ENCODE measurements at regions not wholly inside any gene's neighbourhood (a gene's known extent, or its start where the extent isn't known, plus 50 kb on each side); places are given as distances from the start of the nearest gene placed in this dataset.
A peak's percentile ranks its signal among the peaks of the same experiment; 100 is the strongest.

DNA sequence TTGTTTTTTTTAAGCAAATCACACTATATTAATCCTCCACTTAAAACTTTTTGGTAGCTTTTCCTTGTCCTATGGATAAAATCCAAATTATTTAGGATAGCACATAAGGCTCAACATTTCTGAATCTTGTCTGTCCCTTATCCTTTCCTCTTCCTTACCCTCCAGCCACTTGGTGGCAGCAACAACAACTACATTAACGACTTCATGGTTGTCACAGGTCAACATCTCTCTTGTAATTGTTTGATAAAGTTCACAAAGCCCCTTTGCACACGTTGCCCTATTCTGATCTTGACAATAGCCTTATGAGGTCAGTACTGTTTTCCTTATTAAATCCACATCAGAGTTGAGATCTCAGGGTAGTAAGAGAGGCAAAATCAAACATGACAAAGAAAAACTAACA, 269.0 kb upstream of the PABPC4L start (continued):
- TF ChIP-seq, protein P1, sequence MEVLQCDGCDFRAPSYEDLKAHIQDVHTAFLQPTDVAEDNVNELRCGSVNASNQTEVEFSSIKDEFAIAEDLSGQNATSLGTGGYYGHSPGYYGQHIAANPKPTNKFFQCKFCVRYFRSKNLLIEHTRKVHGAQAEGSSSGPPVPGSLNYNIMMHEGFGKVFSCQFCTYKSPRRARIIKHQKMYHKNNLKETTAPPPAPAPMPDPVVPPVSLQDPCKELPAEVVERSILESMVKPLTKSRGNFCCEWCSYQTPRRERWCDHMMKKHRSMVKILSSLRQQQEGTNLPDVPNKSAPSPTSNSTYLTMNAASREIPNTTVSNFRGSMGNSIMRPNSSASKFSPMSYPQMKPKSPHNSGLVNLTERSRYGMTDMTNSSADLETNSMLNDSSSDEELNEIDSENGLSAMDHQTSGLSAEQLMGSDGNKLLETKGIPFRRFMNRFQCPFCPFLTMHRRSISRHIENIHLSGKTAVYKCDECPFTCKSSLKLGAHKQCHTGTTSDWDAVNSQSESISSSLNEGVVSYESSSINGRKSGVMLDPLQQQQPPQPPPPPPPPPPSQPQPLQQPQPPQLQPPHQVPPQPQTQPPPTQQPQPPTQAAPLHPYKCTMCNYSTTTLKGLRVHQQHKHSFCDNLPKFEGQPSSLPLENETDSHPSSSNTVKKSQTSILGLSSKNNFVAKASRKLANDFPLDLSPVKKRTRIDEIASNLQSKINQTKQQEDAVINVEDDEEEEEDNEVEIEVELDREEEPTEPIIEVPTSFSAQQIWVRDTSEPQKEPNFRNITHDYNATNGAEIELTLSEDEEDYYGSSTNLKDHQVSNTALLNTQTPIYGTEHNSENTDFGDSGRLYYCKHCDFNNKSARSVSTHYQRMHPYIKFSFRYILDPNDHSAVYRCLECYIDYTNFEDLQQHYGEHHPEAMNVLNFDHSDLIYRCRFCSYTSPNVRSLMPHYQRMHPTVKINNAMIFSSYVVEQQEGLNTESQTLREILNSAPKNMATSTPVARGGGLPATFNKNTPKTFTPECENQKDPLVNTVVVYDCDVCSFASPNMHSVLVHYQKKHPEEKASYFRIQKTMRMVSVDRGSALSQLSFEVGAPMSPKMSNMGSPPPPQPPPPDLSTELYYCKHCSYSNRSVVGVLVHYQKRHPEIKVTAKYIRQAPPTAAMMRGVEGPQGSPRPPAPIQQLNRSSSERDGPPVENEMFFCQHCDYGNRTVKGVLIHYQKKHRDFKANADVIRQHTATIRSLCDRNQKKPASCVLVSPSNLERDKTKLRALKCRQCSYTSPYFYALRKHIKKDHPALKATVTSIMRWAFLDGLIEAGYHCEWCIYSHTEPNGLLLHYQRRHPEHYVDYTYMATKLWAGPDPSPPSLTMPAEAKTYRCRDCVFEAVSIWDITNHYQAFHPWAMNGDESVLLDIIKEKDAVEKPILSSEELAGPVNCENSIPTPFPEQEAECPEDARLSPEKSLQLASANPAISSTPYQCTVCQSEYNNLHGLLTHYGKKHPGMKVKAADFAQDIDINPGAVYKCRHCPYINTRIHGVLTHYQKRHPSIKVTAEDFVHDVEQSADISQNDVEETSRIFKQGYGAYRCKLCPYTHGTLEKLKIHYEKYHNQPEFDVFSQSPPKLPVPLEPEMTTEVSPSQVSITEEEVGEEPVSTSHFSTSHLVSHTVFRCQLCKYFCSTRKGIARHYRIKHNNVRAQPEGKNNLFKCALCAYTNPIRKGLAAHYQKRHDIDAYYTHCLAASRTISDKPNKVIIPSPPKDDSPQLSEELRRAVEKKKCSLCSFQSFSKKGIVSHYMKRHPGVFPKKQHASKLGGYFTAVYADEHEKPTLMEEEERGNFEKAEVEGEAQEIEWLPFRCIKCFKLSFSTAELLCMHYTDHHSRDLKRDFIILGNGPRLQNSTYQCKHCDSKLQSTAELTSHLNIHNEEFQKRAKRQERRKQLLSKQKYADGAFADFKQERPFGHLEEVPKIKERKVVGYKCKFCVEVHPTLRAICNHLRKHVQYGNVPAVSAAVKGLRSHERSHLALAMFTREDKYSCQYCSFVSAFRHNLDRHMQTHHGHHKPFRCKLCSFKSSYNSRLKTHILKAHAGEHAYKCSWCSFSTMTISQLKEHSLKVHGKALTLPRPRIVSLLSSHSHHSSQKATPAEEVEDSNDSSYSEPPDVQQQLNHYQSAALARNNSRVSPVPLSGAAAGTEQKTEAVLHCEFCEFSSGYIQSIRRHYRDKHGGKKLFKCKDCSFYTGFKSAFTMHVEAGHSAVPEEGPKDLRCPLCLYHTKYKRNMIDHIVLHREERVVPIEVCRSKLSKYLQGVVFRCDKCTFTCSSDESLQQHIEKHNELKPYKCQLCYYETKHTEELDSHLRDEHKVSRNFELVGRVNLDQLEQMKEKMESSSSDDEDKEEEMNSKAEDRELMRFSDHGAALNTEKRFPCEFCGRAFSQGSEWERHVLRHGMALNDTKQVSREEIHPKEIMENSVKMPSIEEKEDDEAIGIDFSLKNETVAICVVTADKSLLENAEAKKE (CRISPR knock-in tag; IDR thresholded peaks at IDR 0.05): no peak

GRCh38 chr4:134465417-134465816, 263.8 kb upstream of the PABPC4L start:
- H4K20me1 ChIP-seq (replicated peaks; ENCODE audit: insufficient read depth): no peaks in the 10 kb centered on the region
- Mint-ChIP-seq H3K9me3 (peaks cover 8% of the 10 kb centered on the region; the same call in 2 of the 3 replicates), H3K27ac (no peak overlapping the region), H3K4me1 (no peaks in the 10 kb centered on the region), H3K4me3 (no peak overlapping the region), H3K36me3 (ENCODE audit: low read depth) (peaks cover 8% of the 10 kb centered on the region), H3K27me3 (ENCODE audit: insufficient read depth, low read depth, poor library complexity) (no peaks in the 10 kb centered on the region)
- H3F3A ChIP-seq (replicated peaks; ENCODE audit: low read depth): no peaks in the 10 kb centered on the region
- peak; percentile 42; the same call in 1 of the 3 replicates for ATAC-seq
- H3K4me1 ChIP-seq (ENCODE audit: insufficient read depth): no peaks in the 10 kb centered on the region
- no peaks in the 10 kb centered on the region for H3K27me3 ChIP-seq (ENCODE audit: insufficient read depth)
- no peaks in the 10 kb centered on the region for H3K79me2 ChIP-seq (replicated peaks; ENCODE audit: insufficient read depth)
- H2AFZ ChIP-seq: no peak overlapping the region
- no peak for TF ChIP-seq JUNB (IDR thresholded peaks at IDR 0.05; ENCODE audit: unreplicated experiment)
- peak in 1 of 2 experiments; percentile 55; a peak in 2 of 4 replicates for TF ChIP-seq CTCF (conservative IDR thresholded peaks at IDR 0.05; ENCODE audit: low read depth in 2 of 2)
- H3K4me3 ChIP-seq: no peak overlapping the region
- H3K4me2 ChIP-seq: no peak overlapping the region
- no peaks in the 10 kb centered on the region for H3K9me2 ChIP-seq (ENCODE audit: insufficient read depth)
- H3K36me3 ChIP-seq (ENCODE audit: insufficient read depth): no peaks in the 10 kb centered on the region
- DNase-seq (ENCODE audit: low spot score): no peak
- no peak overlapping the region for H3K27ac ChIP-seq (ENCODE audit: low read depth)
